ENCODE measurements at regions not wholly inside any gene's neighbourhood (a gene's known extent, or its start where the extent isn't known, plus 50 kb on each side); places are given as distances from the start of the nearest gene placed in this dataset.

DNA sequence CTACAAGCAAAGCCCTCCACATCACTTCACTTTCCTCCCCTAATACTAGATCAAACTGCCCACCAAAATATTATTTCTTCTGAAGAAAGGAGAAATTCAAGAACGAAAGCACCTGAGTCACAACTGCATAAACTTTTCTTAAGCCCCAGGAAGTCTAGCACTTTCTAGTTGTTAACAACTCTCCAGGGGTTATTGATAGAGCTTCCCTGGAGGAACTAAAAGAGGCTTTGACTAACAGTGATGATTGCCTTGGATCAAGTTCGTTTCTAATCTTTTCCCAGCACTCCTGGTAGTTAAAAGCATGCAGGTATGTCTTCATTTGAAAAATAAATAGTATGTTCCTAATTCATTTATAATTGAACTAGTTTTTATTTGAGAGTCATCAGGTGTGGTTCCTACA is 917.0 kb downstream of the TUSC7 start:
- no peak for TF ChIP-seq CTCF (IDR thresholded peaks at IDR 0.05; ENCODE audit: insufficient read depth, low read depth, low read length)
- no peak for TF ChIP-seq EZH2 (IDR thresholded peaks at IDR 0.05; ENCODE audit: insufficient read depth, low read length)

Measured in astrocyte (in vitro differentiated cells and primary cell).